Upper lobe of left lung (tissue), 6 donors: ENCODE measurements at regions not wholly inside any gene's neighbourhood (a gene's known extent, or its start where the extent isn't known, plus 50 kb on each side); places are given as distances from the start of the nearest gene placed in this dataset.
"Not testable (repeated sequence)": the region's sequence is repeated elsewhere in the genome, so short reads cannot be mapped to it uniquely, and the experiment has no call there.

Experiments used
- ATAC-seq, 2 donors: fragments of 200-7000 bp; cut with Tn5 transposase; one replicate each; pipeline ENCODE4 v1.9.1; 2022; ENCODE audit warnings: mild to moderate bottlenecking in 2 of 2, moderate library complexity in 2 of 2; ENCODE audit not compliant: low FRiP score in 2 of 2
- DNase-seq, 2 donors: peaks; one replicate each; pipeline ENCODE4 v3.0.0-alpha.2; 2019 to 2020
- H3K27ac ChIP-seq, 4 donors: fragments of 200-600 bp; sonication (generic); one replicate each; pipeline ENCODE4 v1.5.1; 2016 to 2019
- H3K27me3 ChIP-seq, 4 donors: fragments of 200-600 bp; sonication (generic); one replicate each; pipeline ENCODE4 v1.5.1; 2017 to 2019
- H3K36me3 ChIP-seq, 4 donors: fragments of 200-600 bp; sonication (generic); one replicate each; pipeline ENCODE4 v1.5.1; 2016 to 2019
- H3K4me1 ChIP-seq, 4 donors: fragments of 200-600 bp; sonication (generic); one replicate each; pipeline ENCODE4 v1.5.1; 2018 to 2019
- H3K4me3 ChIP-seq, 4 donors: fragments of 200-600 bp; sonication (generic); one replicate each; pipeline ENCODE4 v1.5.1; 2017 to 2019; ENCODE audit warnings: mild to moderate bottlenecking in 2 of 4, moderate library complexity in 1 of 4
- H3K9me3 ChIP-seq, 4 donors: fragments of 200-600 bp; sonication (generic); one replicate each; pipeline ENCODE4 v1.5.1; 2018 to 2019
- EP300 ChIP-seq, 4 donors: sonication (generic); formaldehyde crosslinking; IDR thresholded peaks; one replicate each; pipeline ENCODE4 v1.5.1; 2017; ENCODE audit warnings: antibody characterized with exemption in 4 of 4, control low read depth in 2 of 4
- POLR2A ChIP-seq, 4 donors: fragments of 450-650 bp; IDR thresholded peaks; one replicate each; pipeline ENCODE4 v1.5.1; 2016 to 2017; ENCODE audit warnings: antibody characterized with exemption in 4 of 4, mild to moderate bottlenecking in 2 of 4
- POLR2AphosphoS5 ChIP-seq, 2 donors: sonication (generic); formaldehyde crosslinking; IDR thresholded peaks; one replicate each; pipeline ENCODE4 v1.5.1; 2017; ENCODE audit warnings: antibody characterized with exemption in 2 of 2
- WGBS, 2 donors: methylation state at CpG; one replicate each; pipeline ENCODE4 v1.1.5; 2017 to 2018; 5-methylcytosine and 5-hydroxymethylcytosine counted together
- TF ChIP-seq, protein P1 (sequence below), 6 experiments: fragments of 450-650 bp in 4 of 6; fragments of 200-600 bp in 2 of 6; sonication (generic) in 2 of 6; IDR thresholded peaks; one replicate each; pipeline ENCODE4 v1.5.1; 2016 to 2019; ENCODE audit warnings: antibody characterized with exemption in 6 of 6
- donor health status: DM: no; HTN: no; CAD: no; lungs with moderate emphysema.
- donor health status: DM: no; HTN: yes; CAD: no; lungs with severe emphysema.

DNA sequence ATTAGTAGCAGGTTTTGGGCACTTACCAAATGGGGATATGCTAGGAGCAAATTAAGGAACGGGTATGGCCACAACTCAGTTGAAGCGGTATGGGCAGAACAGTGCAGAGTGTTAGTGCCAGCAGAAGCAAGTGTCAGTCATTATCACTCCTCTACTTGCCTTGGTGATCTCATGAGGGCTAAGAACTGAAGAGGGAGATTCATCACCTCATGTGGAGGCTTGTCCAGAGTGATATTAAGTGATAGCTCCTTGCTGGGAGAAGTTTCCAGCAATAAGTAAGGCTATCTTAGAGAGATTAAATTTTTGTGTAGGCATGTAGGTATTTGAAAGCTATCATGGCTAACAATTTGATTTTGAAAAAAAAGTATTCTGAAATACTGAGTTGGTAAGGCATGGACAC, 615.4 kb upstream of the SMIM31 start:
- H3K9me3 ChIP-seq: no peaks in the 10 kb centered on the region
- ATAC-seq (no peak), DNase-seq (no peak)
- 87 to 94% methylated on average over 2 of the region's 2 CpGs for WGBS, 2 donors
- H3K36me3 ChIP-seq: no peaks in the 10 kb centered on the region
- H3K4me1 ChIP-seq: no peaks in the 10 kb centered on the region
- H3K27ac ChIP-seq: no peak overlapping the region
- no peak overlapping the region for H3K4me3 ChIP-seq
- H3K27me3 ChIP-seq: no peaks in the 10 kb centered on the region
- TF ChIP-seq EP300 (IDR thresholded peaks at IDR 0.05): no peak
- TF ChIP-seq, protein P1, sequence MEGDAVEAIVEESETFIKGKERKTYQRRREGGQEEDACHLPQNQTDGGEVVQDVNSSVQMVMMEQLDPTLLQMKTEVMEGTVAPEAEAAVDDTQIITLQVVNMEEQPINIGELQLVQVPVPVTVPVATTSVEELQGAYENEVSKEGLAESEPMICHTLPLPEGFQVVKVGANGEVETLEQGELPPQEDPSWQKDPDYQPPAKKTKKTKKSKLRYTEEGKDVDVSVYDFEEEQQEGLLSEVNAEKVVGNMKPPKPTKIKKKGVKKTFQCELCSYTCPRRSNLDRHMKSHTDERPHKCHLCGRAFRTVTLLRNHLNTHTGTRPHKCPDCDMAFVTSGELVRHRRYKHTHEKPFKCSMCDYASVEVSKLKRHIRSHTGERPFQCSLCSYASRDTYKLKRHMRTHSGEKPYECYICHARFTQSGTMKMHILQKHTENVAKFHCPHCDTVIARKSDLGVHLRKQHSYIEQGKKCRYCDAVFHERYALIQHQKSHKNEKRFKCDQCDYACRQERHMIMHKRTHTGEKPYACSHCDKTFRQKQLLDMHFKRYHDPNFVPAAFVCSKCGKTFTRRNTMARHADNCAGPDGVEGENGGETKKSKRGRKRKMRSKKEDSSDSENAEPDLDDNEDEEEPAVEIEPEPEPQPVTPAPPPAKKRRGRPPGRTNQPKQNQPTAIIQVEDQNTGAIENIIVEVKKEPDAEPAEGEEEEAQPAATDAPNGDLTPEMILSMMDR (IDR thresholded peaks at IDR 0.05): no peak
- no peak for TF ChIP-seq POLR2AphosphoS5 (IDR thresholded peaks at IDR 0.05)
- TF ChIP-seq POLR2A (IDR thresholded peaks at IDR 0.05): no peak

DNA sequence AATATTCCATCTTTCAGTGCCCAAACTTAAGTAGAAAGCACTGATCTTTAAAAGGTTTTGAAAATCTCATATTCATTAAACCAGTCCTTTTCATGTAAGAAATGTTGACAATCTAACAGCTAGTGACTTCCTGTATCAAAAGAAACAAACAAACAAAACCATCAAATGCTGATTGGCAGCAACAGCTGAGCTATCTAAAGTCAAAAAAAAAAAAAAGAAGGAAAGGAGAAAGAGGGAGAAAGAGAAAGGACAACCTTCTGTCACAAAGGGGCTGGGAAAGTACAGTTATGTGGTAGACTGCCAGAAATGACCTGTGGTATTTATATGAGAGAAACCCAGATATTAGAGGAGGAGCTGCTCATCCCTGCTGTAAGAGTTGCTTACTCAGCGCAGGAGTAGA, 614.6 kb upstream of the SMIM31 start:
- Histone ChIP-seq H3K4me1 (no peaks in the 10 kb centered on the region), H3K27ac (no peak overlapping the region), H3K4me3 (no peak overlapping the region), H3K36me3 (no peaks in the 10 kb centered on the region), H3K27me3 (no peaks in the 10 kb centered on the region), H3K9me3 (no peaks in the 10 kb centered on the region)
- DNase-seq: no peak
- no peak for TF ChIP-seq EP300 (IDR thresholded peaks at IDR 0.05)
- TF ChIP-seq, protein P1 (IDR thresholded peaks at IDR 0.05): no peak
- TF ChIP-seq POLR2A (IDR thresholded peaks at IDR 0.05): no peak
- TF ChIP-seq POLR2AphosphoS5 (IDR thresholded peaks at IDR 0.05): no peak
- ATAC-seq: no peak
- WGBS, 2 donors: 98 to 100% methylated on average over 1 of the region's 1 CpG

GRCh38 chr4:164141755-164142375, 612.1 kb upstream of the SMIM31 start:
- 86 to 88% methylated on average over 16 to 20 of the region's 20 CpGs for WGBS, 2 donors
- H3K4me1 ChIP-seq, ATAC-seq, H3K27me3 ChIP-seq, H3K36me3 ChIP-seq, H3K4me3 ChIP-seq, H3K27ac ChIP-seq, H3K9me3 ChIP-seq: not testable (repeated sequence)
- DNase-seq: peak in 1 of 2 donors; percentile 32

DNA sequence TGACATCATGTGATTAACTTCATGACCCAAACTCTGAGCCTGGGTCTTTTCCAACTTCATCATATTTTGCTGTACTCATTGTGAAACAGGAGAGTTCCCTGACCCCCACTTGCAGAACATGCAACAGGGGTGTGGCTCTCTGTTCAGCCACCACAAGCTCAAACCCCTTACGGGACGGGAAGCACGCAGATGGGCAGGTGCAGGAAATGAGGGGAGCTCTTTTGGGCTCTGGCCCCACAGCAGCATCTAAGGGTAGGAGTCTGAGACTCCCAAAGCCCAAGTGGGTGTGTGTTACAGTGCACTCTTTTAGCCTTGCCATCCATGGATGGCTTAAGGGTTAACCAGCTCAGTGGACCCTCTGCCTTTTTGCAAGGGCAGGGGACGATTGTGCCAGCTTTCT, 599.5 kb upstream of the SMIM31 start:
- Histone ChIP-seq H3K4me3 (no peak overlapping the region), H3K27ac (no peak overlapping the region), H3K4me1 (no peaks in the 10 kb centered on the region), H3K9me3 (no peaks in the 10 kb centered on the region), H3K27me3 (no peaks in the 10 kb centered on the region), H3K36me3 (no peaks in the 10 kb centered on the region)
- DNase-seq (no peak), ATAC-seq (no peak)
- 76 to 78% methylated on average over 4 of the region's 4 CpGs for WGBS, 2 donors
- TF ChIP-seq POLR2A (IDR thresholded peaks at IDR 0.05) (no peak), POLR2AphosphoS5 (IDR thresholded peaks at IDR 0.05) (no peak), EP300 (IDR thresholded peaks at IDR 0.05) (no peak)
- TF ChIP-seq, protein P1 (IDR thresholded peaks at IDR 0.05): no peak

GRCh38 chr4:164169591-164169990, 584.3 kb upstream of the SMIM31 start:
- H3K36me3 ChIP-seq: no peaks in the 10 kb centered on the region
- ATAC-seq (no peak), DNase-seq (no peak)
- no peaks in the 10 kb centered on the region for H3K27me3 ChIP-seq
- no peaks in the 10 kb centered on the region for H3K4me1 ChIP-seq
- no peak for TF ChIP-seq POLR2A (IDR thresholded peaks at IDR 0.05)
- TF ChIP-seq, protein P1 (IDR thresholded peaks at IDR 0.05): no peak
- TF ChIP-seq EP300 (IDR thresholded peaks at IDR 0.05): no peak
- TF ChIP-seq POLR2AphosphoS5 (IDR thresholded peaks at IDR 0.05): no peak
- H3K4me3 ChIP-seq: no peak overlapping the region
- no peak overlapping the region for H3K27ac ChIP-seq
- no peaks in the 10 kb centered on the region for H3K9me3 ChIP-seq
